HuH-7.5 (cell line): ENCODE measurements at regions not wholly inside any gene's neighbourhood (a gene's known extent, or its start where the extent isn't known, plus 50 kb on each side); places are given as distances from the start of the nearest gene placed in this dataset.

Experiments used
- DNase-seq: peaks from one replicate; pipeline ENCODE4 v3.0.0; 2011; ENCODE audit warnings: low spot score

GRCh38 chr2:42971947-42972736, 179.8 kb upstream of the HAAO start:
- no peak for DNase-seq

DNA sequence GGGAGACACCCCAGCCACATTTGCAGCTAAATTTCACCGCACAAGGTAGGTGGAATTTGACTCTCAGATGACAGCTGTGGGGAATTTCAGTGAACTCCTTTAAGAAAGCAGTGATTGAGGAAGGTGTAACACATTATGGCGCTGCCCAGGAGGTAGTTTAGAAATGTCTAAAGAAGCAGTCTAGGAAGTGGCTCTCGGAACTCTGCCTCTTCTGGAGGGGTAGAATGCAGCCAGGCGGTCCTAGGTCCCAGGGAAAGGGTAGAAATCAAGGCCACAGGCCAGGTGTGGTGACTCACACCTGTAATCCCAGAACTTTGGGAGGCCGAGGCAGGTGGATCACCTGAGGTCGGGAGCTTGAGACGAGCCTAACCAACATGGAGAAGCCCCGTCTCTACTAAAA, 179.0 kb upstream of the HAAO start:
- DNase-seq, result no peak

- DNase-seq, result no peak
These were observed 177.8 kb upstream of the HAAO start for GRCh38 chr2:42970151-42970550.

DNA sequence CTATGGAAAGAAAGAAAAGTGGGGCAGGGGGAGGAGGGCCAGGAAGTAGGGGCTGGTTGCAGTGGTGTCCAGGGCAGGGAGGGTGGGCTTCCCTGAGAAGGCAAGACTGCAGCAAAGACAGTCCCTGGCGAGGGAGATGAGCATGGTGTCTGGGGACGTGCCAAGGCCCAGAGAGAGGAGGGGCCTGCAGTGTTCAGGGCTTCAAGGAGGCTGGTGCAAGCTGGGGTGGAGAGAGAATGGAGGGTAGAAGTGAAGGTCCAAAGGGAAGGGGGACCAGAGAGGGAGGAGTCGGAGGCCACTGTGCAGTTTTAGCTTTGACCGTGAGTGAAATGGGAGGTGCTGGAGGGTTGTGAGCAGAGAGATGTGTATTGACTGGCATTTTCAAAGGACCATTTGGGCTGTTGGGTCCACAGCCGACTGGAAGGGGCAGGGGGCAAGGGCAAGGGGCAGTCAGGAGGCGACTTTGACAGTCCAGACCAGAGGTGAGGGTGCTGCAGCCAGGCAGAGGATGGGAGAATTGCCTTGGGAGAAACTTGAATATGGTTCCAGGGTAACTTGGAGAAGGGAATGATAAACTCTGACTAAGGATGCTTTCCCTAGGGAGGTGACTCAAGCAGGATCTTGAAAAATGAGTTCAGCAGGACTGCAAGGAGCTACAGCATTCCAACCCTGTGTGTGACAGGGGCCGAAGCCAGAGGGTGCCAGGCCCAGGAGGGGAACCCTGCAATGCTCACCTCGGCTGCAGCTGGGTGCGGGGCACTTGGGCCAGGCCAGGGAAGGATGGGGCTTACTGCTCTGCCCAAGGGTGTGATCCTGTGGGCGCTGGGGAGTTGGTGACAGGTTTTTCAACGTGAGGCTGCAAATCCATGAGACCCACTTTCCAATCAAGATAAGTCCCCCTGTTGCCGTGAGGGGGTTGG, 177.1 kb upstream of the HAAO start:
- no peak for DNase-seq

- DNase-seq, result no peak
These were observed 175.7 kb upstream of the HAAO start for GRCh38 chr2:42967959-42968674.

- no peak for DNase-seq
These were observed 173.5 kb upstream of the HAAO start for GRCh38 chr2:42965910-42966309.

GRCh38 chr2:42965196-42965595, 172.8 kb upstream of the HAAO start:
- no peak for DNase-seq

- DNase-seq, result no peak
These were observed 172.2 kb upstream of the HAAO start for GRCh38 chr2:42964439-42965083.

DNA sequence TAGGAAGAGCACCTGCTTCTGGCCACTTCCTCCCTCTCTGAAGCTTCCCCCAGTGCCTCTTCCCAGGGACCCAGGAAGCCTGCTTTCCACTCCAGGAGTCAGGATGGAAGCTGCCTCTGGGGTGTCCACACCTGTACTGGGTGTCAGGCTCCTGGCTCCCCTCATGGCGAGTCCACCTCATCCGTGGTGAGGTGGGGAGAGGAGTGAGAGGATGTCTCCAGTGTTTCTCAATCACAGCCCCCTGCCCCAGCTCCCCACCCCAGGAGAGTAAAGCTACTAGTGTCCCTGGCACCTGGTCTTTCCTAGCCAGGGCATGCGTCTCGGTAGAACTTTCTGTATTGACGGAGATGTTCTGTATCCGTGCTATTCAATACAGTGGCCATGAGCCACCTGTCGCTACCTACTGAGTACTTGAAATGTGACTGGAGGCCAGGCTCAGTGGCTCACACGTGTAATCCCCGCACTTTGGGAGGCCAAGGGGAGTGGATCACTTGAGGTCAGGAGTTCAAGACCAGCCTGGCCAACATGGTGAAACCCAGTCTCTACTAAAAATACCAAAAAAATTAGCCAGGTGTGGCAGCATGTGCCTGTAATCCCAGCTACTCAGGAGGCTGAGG, 171.2 kb upstream of the HAAO start:
- DNase-seq, result no peak

DNA sequence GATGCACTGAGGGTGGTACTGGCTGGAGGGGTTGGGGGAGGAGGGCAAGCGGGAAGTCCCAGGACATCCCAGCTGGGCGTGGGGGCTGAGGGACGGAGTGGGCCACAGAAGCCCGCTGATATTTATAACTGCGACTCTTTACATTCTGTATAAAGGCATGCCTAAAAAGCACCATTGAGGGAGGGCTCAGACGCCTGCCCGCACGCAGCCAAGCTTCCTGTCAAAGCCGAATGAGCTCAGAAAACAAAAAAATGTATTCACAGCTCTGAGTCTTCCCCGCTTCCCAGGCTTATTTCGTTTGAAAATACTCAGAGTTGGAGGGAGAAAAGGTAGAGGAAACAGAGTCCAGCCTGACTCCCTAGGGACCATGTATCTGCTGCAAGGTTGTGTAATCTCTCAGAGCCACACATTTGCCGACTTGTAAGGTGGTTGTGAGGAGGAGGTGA, 170.1 kb upstream of the HAAO start:
- no peak for DNase-seq

GRCh38 chr2:42961961-42962360, 169.6 kb upstream of the HAAO start:
- DNase-seq, result no peak

DNA sequence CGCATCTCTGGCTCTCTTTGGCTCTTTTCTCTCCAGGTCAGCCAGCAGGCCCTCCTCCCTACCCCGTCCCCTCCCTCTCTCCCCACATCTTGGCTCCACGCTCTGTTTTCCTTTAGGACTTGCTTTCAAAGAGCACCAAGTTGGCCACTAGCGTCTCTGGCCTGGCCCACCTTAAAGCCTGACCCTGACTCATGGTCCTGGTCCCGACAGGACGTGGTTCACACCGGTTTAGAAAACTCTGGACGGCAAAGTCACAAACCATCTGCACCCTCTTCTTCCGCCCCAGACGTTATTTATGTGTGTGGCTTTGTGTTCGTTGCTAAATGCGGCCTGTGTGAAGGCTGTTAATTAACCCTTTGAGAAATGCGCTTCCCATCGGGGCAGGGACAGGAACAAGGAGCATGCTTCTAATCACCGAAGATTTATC, 169.0 kb upstream of the HAAO start:
- DNase-seq, result no peak

DNA sequence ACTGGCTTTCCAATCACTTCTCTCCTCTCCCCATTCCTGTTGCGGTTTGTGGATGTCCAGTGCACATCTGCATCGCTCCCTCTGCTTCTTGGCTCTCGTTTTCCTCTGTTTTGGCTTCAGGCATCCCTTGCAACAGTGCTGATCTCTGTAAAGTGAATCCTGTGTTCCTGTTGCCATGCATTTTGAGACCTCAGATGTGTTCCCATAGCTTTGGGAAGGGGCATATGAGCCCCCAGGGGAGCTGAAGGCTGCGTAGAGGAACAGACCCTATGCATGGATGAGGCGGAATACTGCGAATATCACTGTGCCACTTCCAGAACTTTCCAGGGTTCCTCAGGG, 168.4 kb upstream of the HAAO start:
- DNase-seq, result no peak

GRCh38 chr2:42960002-42960841, 167.8 kb upstream of the HAAO start:
- no peak for DNase-seq

- peak; percentile 52 for DNase-seq
These were observed 167.0 kb upstream of the HAAO start for GRCh38 chr2:42959234-42960001.

GRCh38 chr2:42958741-42959233, 166.4 kb upstream of the HAAO start:
- DNase-seq, result no peak

DNA sequence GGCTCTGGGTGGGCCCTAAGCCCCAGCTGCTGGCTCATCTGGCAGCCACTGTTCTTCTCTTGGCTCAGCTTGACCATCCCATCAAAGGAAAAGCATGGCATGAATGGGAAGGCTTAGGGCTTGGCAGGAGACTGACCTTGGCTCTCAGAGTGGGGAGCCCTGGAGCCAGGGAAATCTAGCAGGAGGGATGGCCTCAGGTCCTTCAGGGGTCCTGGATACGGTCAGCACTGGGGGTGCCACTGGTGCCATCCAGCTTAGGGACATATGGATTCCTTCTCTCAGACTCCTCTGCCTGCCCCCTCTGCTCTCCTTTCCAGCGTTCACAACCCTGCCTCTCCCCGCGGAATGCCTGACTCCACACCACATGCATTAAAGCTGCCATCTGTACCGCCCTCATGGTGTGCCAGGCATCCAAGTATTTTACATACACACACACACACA, 165.5 kb upstream of the HAAO start:
- no peak for DNase-seq

- no peak for DNase-seq
These were observed 164.9 kb upstream of the HAAO start for GRCh38 chr2:42957109-42957860.
